NCI-H2107 (cell line): ENCODE measurements at regions not wholly inside any gene's neighbourhood (a gene's known extent, or its start where the extent isn't known, plus 50 kb on each side); places are given as distances from the start of the nearest gene placed in this dataset.

ENCODE experiments used
- DNase-seq: peaks from one replicate; lab custom pipeline; 2025; lab: John Stamatoyannopoulos, UW

DNA sequence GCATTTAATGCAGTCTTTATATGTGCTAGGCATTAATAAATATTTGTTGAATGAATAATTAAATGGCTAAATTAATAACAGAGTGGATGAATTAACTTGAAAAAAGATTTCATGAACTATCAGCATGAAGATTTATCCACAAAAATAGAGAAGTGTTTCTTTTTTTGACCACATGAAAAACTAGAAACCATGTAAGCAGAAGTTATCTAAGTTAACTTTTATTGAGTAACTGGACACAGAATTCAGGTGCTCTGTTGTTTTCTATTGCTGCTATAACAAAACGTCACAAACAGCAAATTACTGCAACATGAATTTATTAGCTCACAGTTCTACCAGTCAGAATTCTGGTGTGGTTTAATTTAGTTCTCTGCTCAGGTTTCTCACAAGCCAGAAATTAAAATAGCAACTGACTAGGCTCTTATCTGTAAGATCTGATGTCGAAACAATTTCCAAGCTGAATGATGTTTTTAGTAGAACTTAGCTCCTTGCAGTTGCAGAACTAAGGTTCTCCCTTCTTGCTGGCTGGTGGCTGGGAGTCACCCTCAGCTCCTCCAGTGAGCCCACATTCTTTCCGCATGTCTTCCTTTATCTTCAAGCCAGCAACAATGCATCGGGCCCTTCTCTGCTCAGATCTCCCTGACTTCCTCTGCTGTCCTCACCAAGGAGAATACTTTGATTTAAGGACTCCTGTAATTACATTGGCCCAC lies 810.2 kb upstream of the ALCAM start:
- no peak for DNase-seq

DNA sequence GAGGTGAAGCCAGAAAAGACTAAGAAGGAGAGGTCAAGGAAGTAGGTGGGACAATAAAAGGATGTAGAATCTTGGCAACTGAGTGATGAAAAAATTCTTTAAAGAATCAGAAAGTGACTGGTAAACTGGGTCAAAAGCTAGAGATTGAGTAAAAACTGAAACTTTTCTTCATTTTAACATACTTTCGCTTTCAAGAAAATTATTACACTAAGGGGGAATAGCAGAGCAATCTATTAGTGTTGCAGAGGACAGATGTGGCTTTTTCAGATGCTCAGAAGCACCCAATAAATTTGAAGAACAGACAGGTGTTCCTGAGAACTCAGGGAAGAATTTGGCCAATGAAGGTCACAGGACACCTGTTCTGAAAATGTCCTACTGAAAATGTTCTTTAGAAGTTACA lies 805.4 kb upstream of the ALCAM start:
- no peak for DNase-seq

DNA sequence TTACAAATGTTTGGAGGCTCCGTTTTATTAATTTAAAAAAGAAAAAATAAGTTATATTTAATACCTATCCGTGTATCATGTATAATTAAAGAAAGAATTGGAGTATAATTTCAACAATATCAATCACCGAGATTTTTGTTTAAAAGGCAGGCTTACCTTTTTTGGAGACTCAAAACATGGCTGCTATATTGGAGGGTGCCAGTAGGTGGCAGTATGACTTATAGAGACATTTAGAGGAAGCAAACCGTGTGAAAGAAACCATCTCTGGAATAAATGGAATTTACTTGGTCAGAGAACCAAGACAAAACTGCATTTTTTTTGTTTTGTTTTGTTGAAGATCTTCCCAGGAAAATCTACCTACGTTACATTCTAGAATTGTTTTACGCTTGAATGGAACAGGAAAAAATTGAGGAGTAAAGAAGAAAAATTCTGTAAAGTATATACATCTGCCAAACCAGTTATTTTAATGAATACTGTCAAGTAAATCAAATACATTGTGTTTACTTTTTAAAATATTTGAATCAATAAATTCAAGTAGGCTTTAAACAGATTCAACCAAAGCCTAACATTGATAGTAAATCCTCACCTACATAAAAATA lies 802.6 kb upstream of the ALCAM start:
- no peak for DNase-seq

DNA sequence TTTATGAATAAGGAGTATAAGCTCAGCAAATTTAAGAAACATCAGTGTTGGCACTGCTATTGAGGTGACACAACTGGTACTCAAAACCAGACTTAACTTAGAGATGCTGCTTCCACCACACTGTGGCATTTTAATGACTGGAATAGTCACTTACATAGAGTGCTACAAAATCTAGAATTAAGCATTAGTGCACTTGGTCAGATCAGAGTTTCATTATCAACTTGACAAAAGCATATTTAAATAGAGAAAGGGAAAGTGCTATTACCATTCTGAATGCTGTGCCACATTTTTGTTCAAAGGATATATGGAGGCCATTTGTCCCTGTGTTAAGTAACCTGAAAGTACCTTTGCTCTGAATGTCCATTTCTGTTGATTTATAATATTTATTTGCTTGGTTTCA lies 800.7 kb upstream of the ALCAM start:
- DNase-seq, result no peak

DNA sequence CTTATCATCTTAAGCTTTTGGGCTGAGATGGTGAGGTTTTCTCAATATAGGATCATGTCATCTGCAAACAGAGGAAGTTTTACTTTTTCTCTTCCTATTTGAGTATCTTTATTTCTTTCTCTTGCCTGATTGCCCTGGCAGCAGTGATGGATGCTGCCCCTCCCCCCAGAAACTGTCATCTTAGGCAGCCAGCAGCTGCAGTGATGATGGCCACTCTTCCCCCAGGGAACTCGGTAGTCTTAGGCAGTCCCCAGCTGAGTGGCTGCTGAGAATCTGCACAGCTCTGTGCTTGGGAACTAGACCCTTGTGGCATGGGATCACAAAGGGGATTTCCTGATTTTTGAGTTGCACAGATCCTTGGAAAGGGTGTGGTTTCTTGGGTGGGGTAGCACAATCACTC lies 791.1 kb upstream of the ALCAM start:
- no peak for DNase-seq

DNA sequence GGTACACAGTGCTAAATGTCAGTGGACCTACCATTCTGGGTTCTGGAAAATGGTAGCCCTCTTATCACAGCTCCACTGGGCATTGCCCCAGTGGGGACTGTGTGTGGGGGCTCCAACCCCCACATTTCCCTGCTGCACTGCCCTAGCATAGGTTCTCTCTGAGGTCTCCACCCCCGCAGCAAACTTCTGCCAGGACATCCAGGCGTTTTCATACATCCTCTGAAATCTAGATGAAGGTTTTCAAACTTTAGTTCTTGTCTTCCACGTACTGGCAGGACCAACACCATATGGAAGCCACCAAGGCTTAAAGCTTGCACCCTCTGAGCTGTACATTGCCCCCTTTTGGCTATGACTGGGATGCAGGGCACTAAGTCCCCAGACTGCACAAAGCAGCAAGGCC lies 788.2 kb upstream of the ALCAM start:
- no peak for DNase-seq

DNA sequence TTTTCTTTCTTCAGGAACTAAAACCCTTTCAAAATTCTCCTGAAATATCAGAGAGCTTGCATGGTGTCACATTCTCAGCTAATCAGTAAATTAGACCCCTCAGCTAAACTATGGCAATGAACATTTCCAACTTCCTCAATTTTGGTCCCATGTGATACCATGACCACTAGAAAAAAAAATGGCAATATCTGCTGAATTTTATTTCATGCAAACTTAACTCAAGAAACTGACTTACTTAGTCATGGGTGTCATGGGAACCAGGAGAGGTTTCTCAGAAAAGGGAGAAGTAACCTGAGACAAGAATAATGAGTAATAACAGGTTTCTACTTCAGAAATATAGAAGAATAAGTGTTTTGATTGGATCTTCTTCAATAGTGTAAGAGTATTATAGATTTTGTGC lies 784.6 kb upstream of the ALCAM start:
- DNase-seq, result no peak

DNA sequence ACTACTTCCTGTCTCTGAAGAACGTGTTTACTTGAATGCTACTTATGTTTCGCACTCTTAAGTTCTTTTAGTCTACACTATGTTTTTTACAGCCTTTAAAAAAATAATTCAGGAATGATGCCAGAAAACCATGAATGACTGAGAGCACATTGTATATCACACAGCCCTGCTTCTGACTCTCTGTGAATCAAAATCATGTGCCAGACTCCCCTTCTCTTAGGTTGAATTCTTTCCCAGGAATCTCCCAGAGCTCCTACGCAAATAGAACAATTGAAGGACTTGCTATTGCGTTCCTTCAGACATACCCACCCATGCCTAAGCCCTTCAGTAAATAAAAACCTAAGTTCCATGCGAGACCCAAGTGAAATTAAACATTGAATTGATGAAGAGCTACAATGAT lies 782.0 kb upstream of the ALCAM start:
- DNase-seq, result no peak

DNA sequence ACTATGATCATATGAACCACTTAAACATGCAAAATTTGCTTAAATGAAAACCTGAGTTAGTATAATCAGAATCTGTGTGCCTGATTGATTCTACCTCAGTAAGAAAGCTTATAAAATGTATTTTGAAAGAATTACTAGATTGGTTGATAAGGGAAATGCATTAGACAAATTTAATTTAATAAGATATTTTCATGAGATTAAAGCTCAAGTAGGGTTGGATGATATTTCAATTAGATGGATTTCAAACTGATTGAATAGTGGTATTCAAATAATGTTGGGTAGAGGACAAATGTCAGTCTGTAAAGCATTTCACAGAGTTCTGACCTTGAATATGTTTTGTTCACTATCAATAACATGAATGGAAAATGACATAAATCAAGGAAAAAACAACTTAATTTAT lies 780.4 kb upstream of the ALCAM start:
- no peak for DNase-seq

DNA sequence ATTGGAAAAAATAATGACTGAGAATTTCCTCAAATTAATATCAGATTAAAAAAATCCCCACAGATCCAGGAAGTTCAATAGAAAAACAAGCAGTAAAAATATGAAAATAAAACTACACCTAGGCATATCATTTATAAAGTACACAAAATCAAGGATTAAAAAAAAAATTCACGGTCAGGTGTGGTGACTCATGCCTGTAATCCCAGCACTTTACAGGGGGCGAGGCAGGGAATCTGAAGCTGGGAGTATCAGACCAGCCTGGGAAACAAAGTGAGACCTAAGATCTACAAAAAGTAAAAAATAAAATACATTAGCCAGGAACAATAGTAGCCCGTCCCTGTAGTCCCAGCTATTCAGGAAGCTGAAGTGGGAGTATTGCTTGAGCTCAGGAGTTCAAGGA lies 778.3 kb upstream of the ALCAM start:
- DNase-seq, result no peak

DNA sequence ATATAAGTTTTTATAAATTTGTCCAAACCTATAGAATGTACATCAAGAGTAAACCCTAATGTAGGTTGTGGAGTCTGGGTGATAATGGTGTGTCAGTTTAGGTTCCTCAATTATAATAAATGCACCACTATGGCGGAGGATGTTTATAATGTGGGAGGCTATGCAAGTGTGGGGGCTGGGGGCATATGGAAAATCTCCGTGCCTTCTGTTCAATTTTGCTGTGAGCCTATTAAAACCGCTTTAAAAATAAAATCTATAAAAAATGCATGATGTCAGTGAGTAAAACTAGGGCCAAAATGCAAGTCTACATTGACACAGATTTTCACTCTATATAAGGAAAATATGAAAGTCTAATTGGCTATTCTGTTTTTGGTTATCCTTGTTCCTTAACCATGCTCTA lies 774.9 kb upstream of the ALCAM start:
- no peak for DNase-seq

DNA sequence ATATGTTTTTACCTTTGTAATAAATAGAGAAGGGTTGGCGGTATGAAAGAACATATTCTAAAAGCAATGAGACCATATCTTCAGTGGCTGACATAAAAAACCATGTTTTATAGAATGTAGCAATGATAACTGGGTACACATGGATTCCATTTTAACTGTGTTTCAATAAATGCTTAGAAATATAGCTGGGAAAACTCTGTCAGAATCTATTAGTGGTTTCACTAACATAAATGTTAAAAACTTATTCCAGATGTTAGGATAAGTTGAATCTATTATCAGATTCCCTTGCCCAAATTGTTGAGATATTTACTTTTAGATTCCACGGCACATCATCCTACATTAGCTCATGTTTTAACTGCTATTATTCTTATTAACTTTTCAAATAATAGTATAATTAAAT lies 772.2 kb upstream of the ALCAM start:
- no peak for DNase-seq

DNA sequence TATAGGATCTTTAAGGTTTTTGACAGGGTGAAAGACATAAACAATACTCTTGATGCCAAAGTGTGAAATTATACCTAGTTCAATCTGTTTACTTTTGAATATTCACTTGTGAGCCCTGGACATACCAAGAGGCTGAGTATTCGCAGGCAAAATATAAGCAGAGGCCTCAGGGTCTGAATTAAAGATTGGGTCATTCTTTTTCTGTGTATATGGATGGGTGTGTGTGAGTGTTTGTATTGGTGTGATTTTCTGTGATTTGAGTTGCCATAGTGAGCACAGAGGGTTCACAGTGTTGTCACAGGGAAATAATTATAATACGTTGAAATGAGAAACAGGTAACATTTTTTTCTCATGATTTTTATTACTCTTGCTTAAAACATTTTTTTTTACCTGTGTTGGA lies 770.7 kb upstream of the ALCAM start:
- no peak for DNase-seq

DNA sequence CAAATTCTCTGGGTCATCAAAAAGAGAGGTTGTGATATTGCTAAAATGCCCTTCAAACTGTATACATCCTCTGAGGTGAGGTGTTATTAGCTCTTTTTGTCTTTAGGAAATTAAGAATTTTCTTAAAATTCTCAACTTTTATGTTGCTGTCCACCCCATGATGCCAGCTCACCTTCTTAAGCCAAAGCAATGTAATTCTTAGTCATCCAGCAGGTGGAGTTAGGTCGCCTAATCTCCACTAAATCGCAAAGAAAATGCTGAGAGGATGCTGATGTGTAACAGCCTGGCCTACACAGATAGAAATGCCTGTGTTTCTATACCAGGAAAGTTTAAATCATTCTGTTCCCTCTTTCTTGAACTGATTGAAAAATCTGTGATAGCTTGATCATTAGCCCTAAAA lies 770.2 kb upstream of the ALCAM start:
- DNase-seq, result peak; percentile 24

DNA sequence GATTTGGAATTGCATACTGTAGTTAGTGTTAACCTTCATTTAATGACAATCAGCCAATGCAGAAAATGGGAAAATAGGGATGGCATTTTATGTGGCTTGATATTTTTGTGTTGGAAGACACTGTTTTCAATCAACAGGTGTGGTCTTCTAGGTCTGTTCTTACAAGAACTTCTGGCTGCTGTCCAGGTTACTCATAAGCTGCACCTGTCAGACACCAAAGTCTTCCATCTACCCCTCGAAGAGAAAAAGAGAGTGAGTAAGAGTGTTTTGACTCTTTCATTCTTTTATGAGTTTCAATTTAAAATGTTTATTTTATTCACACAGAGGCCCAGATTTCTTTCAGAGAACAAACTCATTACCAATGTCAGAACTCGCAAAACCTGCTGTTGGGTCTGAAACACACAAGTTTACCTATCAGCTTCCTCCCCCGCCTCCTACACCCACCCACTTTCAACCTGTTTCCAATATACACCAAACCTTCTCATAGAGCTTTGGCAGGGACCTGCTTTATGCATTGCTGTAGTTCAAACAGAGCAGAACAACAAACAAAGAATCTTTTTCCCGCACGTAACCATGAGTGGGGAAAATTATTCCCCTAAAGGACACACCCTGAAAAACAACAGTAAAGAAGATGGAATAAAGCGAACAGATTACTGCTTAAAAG lies 767.7 kb upstream of the ALCAM start:
- no peak for DNase-seq

DNA sequence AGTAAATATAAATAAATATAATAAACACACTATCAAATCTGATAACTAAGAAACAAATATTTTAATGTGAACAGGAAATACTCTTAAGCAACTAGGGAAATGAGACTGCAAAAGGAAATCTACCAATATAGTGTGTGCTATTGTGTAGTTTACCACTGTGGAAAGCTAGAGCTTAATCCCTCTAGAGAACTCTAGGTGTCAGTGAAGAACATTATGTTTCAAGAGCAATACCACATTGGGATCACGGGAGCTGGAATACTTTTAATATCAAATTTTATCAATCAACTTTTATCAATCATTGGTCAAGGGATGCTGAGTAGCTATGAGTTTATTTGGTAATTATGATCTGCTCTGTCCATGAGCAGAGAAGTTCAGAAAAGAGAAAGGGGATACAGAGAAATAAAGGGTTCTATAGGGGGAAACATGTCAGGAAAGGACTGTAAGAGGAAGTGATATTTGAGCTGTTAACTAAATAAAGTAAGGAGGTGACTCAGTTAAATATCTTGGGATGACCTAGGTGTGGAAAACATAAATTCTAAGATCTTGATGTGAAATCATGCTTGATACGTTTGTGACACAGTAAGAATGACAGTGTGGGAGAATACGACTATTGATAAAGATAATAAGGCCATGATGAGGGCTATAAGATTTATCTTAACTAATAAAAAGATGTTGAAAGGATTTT lies 762.2 kb upstream of the ALCAM start:
- DNase-seq, result no peak

DNA sequence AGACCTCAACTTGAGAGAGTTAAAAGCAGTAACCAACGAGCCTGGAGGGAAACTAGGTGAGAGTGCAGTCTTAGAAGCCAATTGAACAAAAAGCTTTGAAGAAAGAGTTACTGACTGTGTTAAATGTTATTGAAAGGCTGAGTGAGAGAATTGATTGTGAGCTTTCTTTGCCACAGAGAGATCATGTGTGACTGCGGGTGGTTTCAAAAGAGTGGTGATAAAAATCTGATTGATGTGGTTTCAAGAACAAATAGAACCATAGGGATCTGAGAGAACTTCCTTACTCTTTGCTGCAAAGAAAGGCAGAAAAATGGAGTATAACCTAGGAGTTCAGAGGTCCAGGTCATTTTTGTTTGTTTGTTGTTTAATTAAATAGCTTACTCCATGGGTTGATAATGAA lies 759.9 kb upstream of the ALCAM start:
- DNase-seq, result no peak

DNA sequence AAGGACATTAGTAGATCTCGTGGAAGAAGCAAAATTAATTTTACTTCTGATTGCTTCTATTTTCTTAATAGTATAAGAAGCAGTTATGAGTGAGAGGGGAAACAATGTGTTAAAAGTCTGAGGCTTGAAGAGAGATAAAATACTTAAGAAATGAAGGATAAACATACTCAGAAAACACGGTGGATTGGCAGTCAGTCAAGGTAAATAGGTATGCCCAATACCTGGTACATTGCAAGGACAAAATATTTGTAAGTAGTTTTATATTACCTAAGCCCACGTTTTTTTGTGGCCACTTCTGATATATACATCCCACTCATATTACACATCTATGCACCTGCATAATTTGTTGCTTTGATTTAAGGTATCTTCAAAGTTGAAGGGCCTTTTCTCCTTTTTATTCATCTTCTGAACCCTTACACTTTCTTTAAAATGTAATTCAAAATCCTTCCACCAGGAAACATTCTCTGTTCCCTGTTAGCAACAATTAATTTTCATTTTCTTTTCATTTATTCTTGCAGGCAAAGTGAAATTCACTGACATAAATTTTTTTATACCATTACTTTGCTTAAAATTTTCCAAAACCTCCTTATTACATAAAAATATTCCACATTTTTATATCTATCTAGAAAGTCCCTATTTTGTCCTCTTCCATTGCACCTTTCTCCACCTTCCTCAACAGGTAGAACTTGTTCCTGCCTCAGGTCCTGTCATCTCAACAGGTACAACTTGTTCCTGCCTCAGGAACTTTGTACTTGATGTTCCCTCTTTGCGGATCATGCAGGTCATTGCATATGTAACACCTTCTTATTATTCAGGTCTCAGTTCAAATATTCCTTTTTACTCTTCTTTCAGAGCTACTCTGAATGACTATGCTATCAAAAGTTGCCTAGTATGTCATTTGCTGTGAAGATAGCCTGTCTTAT lies 755.7 kb upstream of the ALCAM start:
- no peak for DNase-seq

DNA sequence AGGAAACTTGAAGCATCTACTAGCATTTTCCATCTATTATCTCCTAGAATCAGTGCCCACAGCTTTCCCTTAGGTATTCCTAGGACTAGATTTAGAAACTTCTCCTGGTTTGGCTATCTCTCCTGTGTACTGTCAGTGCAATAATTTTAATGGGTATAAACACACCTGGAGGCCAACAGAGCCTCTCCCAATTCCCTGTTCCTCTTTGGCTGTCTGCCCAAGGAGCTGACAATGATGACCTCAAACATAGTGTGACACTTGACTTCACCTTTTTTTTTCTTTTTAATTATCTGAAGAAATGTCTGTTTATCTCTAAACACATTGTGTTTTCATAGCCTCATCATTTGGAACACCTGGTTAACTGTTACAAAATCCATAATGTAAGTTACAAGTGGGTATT lies 754.5 kb upstream of the ALCAM start:
- no peak for DNase-seq

DNA sequence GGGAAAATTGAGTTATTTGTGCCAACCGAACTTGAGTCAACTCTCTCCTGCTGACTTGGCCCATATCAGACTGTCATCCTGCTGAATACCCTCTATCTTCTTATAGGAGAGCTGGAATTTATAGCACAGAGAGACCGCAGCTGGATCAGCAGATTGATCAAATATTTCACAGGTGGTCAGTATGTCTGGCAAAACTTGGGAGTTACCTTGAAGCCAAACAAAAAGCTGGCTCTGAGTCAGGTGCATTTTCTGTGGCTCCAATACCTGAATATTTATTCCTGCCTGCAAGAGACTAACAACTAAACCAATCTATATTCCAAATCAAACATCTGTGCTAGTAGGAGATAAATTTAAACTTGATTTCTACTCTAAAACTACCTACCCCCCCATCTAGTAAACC lies 752.1 kb upstream of the ALCAM start:
- no peak for DNase-seq

DNA sequence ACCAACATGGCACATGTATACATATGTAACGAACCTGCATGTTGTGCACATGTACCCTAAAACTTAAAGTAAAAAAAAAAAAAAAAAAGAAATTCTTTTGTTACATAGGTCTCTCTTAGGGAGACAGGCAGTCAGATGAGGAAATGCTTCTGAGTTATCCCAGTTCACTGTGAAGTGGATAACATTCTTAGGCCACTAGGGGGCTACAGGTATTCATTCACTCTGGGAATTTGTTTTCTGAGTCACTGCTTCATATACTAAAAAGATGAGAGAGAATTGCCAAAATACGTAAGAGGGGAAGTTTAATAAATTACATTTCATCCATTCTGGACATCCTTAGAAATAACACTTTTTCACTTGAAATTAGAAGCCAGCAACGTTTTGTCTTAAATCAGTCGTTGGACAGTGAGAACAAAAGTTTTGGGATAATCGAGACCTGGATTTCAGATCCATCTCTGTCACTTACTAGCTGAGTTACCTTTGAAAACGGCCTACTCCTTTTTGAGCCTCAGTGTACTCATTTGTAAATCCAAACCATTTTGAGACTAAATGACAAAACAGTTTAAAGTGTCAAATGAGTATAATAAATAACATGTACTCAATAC lies 738.4 kb upstream of the ALCAM start:
- DNase-seq, result no peak

DNA sequence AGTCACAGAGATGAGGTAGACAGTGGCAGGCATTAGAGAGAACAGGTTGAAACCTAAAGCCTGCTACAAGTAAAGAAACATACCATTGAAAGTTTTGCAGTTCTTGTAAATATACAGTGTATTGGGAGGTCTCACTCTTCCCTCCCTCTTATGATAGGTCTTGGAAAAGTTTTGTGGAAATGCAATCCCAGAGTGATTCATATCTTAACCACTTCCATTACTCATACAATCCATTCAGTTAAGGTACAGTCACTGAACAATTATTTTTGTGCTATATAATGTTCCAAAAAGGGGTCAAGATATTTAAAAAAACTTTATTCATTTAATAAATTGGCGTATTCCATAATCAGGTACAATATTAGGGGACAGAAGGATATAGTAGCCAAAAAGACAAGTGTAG lies 737.7 kb upstream of the ALCAM start:
- no peak for DNase-seq
